Fibroblast of villous mesenchyme (primary cell): ENCODE measurements at regions not wholly inside any gene's neighbourhood (a gene's known extent, or its start where the extent isn't known, plus 50 kb on each side); places are given as distances from the start of the nearest gene placed in this dataset.
"Not testable (repeated sequence)": the region's sequence is repeated elsewhere in the genome, so short reads cannot be mapped to it uniquely, and the experiment has no call there.

Source experiments
- DNase-seq: peaks from one replicate; pipeline ENCODE4 v3.0.0-alpha.2; 2010; ENCODE audit warnings: low read depth
- H3K4me3 ChIP-seq: 2 replicates; pipeline ENCODE4 v1.5.1; 2011; ENCODE audit warnings: low read depth, mild to moderate bottlenecking, low read length
- TF ChIP-seq, protein P1 (sequence below): IDR thresholded peaks from 2 replicates; pipeline ENCODE4 v1.5.1; 2012; ENCODE audit warnings: low read depth, mild to moderate bottlenecking, low read length; ENCODE audit not compliant: insufficient read depth

DNA sequence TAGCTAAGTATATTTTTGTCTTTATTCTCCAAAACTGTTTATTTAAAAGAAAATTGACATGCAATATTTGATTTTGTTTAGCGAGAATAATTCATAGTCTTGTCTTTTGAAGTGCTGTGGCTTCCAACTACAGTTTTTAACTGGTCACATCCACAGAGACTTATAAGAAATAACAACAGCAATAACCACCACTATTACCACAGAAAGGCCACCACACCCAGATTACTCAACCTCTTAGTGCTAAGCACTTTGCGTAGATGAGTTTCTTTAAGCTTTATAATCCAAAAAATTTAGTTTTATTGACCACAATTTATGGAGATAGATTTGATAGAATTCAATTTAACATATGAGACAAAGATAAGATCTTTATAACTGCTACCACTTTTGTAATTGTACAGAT lies 468.4 kb upstream of the UBE2E2 start:
- no peak overlapping the region for H3K4me3 ChIP-seq
- no peak for DNase-seq
- TF ChIP-seq, protein P1, sequence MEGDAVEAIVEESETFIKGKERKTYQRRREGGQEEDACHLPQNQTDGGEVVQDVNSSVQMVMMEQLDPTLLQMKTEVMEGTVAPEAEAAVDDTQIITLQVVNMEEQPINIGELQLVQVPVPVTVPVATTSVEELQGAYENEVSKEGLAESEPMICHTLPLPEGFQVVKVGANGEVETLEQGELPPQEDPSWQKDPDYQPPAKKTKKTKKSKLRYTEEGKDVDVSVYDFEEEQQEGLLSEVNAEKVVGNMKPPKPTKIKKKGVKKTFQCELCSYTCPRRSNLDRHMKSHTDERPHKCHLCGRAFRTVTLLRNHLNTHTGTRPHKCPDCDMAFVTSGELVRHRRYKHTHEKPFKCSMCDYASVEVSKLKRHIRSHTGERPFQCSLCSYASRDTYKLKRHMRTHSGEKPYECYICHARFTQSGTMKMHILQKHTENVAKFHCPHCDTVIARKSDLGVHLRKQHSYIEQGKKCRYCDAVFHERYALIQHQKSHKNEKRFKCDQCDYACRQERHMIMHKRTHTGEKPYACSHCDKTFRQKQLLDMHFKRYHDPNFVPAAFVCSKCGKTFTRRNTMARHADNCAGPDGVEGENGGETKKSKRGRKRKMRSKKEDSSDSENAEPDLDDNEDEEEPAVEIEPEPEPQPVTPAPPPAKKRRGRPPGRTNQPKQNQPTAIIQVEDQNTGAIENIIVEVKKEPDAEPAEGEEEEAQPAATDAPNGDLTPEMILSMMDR: no peak

- TF ChIP-seq, protein P1: no peak
- no peak overlapping the region for H3K4me3 ChIP-seq
- no peak for DNase-seq
Measured at GRCh38 chr3:22735373-22735772, 467.8 kb upstream of the UBE2E2 start.

DNA sequence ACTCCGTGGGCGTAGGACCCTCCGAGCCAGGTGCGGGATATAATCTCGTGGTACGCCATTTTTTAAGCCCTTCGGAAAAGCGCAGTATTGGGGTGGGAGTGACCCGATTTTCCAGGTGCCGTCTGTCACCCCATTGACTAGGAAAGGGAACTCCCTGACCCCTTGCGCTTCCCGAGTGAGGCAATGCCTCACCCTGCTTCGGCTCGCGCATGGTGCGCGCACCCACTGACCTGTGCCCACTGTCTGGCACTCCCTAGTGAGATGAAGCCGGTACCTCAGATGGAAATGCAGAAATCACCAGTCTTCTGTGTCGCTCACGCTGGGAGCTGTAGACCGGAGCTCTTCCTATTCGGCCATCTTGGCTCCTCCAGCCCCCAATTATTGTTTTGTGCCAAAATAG lies 459.7 kb upstream of the UBE2E2 start:
- not testable (repeated sequence) for DNase-seq

GRCh38 chr3:22745321-22745720 lies 457.8 kb upstream of the UBE2E2 start:
- TF ChIP-seq, protein P1: no peak

More for the DNA sequence above, 459.7 kb upstream of the UBE2E2 start:
- not testable (repeated sequence) for H3K4me3 ChIP-seq

DNA sequence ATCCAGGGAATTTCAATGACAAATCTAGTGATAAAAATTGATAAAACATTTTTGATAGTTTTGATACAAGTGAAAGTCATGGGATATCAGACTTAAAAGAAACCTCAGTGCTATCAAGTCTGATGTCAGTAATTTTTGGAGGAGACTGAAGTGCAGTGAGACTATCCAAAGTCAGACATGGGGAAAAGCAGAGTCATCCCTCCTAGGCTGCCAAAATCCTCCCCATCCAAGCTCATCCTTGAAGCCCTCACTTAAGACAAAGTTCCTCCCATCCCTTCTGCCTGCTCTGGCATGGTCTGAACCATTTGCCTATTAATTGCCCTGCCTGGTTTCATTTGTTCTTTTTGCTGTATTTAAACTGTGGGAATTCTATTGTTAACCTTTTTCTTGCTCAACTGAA lies 456.9 kb upstream of the UBE2E2 start:
- TF ChIP-seq, protein P1: no peak
- no peak for DNase-seq
- H3K4me3 ChIP-seq: no peak overlapping the region

More at GRCh38 chr3:22745321-22745720, 457.8 kb upstream of the UBE2E2 start:
- no peak for DNase-seq
- H3K4me3 ChIP-seq: no peak overlapping the region

DNA sequence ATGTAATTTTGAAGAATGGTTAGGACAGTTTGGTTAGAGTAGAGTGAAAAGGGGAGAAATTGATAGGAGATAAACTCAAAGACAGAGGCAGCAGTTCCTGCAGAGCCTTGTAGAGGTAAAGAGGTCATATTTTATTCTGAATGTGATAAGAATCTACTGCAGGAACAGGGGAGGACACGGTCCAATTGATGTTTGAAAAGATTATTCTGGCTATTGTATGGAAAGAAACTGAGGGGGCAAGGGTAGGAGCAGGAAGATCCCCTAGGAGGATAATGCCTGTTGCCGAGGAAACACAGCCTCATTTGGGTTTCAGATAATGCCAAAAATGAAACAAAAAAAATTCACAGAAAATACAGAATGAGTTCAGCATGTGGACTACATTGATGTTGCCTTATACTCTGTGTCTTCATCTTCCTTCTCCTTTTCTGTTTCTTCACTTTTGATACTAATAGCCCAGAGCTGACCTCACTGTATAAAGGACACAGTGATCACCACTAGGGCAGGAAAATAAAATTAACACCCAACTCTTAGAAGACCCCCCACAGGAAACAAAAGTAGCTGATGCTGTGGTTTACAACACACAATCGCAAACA lies 454.6 kb upstream of the UBE2E2 start:
- no peak overlapping the region for H3K4me3 ChIP-seq
- TF ChIP-seq, protein P1: no peak
- no peak for DNase-seq

DNA sequence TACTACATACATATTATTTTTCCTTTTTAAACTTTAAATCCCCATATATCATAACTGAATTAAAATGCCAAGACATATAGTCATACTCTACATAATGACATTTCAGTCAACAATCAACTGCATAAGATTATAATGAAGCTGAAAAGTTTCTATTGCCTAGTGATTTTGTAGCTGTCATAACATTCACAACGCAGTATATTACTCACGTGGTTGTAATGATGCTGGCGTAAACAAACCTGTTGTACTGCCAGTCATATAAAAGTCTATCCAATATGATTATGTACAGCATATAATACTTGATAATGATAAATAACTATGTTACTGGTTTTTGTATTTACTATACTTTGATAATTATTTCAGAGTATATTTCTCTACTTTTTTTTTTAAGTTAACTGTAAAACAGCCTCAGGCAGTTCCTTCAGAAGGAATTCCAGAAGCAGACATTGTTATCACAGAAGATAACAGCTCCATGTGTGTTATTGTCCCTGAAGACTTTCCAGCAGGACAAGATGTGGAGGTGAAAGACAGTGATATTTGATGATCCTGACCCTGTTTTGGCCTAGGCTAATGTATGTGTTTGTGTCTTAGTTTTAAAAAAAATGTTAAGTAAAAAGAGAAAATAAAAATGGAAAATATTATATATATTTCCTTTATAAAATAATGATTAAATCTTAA lies 443.4 kb upstream of the UBE2E2 start:
- H3K4me3 ChIP-seq: no peak overlapping the region
- TF ChIP-seq, protein P1: no peak
- DNase-seq: no peak
